Fibroblast of skin of abdomen (primary cell): ENCODE measurements at regions not wholly inside any gene's neighbourhood (a gene's known extent, or its start where the extent isn't known, plus 50 kb on each side); places are given as distances from the start of the nearest gene placed in this dataset.
A peak's percentile ranks its signal among the peaks of the same experiment; 100 is the strongest.

Experiments
- DNase-seq: peaks from one replicate; pipeline ENCODE4 v3.0.0-alpha.2; 2013

- no peak for DNase-seq
Measured at GRCh38 chr2:207290833-207291624, 125.3 kb upstream of the KLF7 start.

- no peak for DNase-seq
Measured at GRCh38 chr2:207291625-207292252, 126.0 kb upstream of the KLF7 start.

DNA sequence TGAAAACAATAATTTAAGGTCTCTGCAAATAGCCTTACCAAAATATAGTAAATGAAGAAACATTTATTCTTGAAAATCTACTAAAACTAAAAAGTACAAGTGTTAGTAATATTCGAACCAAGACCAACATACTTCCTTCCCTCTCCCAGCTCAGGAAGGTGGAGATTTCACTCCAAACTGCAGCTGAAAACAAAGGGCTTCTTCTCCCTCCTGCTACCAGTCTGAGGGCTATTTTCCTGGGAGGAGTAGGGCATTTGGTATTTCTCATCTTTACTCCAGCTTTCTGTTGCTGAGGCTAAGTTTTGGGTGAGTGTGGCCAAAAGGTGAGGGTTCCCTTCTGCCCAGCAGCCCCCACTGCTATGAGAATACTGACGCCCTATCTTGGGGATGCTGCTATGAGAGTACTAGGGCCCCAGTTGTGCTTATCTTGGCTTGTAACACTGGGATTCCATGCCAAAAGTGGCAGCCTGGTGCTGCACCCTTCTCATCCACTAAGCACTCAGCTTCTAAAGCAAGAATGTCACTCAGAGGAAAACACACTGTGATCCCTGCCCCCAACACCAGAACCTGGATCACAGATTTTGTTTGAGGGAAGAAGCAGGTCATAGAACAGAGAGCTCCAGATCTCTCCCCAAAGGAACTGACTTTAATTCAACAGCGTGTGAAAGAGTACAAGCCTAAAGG, 130.7 kb upstream of the KLF7 start:
- DNase-seq = no peak

GRCh38 chr2:207300817-207301216, 135.1 kb upstream of the KLF7 start:
- DNase-seq = no peak

DNA sequence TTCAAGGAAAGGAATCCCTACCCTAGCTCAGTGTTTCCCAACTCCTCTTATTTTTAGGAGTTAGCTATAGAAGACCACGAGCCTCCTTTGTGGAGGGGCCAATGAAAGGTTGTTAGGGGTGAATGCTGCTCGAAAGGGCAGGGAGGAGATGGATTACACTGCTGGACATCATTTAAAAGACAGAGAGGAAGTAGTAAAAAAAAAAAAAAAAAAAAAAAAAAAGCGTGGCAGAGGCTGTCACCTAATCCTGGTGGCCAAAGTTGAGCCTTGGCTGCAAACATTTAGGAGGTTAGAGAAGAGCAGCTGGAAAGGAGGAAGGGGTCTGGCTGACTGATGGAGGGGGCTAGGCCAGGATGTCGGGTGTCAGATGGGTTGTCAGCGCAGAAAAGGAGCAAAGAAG, 139.0 kb upstream of the KLF7 start:
- DNase-seq = no peak

GRCh38 chr2:207308519-207309224, 142.9 kb upstream of the KLF7 start:
- DNase-seq = no peak

DNA sequence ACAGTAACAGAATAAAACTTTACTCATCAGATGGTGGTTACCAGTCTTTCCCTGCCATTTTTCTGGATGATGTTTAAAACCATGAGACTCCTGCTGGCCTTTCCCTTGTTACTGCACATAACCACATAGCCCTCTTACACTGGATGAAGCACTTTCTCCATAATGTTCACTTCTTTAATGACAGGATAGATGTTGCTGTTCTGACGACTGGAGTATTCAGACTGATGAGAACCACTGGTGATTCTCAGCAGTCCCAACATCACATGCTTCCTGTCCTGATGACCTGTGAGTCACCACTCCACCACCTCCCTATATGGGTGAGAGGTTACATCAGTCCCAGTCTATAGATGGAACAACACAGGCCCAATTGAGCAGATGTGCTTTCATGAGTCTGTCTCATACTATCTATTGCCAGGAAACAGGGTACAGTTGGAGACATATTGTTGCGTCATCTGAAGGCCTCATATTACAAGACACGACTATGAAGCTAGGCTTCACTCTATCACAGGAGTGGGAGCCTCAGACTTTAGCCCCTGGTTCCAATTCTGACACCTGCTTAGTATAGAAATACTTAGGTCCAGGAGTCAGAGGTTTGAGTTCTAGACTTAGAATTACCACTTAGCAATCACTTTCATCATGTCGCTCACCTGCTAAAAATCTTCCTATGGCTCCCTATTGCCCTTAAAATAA, 145.7 kb upstream of the KLF7 start:
- peak; percentile 97 for DNase-seq

DNA sequence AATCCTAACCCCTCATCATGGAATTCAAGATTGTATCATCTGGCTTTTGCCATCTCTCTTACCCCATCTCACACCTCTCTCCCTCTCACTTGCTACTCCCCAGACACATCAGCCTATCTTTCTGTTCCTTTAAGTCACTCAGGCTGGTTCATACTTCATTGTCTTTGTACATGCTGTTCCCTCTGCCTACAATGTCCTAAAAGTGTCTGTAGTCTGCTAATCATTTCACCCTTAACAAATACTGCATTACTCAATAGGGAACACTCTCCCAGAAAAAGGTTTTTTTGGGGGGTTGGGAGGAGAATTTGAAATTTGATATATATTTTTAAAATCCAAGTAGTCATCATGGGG, 146.2 kb upstream of the KLF7 start:
- DNase-seq = no peak

DNA sequence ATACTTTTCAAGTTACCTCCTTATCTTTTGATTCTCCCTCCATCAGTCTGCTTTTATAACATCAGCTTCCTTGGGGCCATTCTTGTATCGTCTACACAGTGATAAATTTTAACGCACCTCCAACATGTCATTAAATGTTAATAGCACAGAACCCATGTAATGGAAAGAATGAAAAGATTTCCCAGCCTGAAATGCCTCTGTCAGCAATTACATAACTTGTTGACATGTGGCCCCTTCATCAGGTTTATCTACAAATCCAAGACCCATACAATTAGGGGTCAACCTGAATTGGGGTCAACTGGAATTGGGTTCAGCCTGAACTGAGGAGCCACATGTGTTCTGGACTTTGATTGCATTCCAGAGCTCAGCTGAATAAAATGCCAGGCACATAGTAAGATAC, 148.2 kb upstream of the KLF7 start:
- DNase-seq = no peak

GRCh38 chr2:207315131-207315530, 149.4 kb upstream of the KLF7 start:
- no peak for DNase-seq

GRCh38 chr2:207316484-207316883, 150.7 kb upstream of the KLF7 start:
- no peak for DNase-seq

DNA sequence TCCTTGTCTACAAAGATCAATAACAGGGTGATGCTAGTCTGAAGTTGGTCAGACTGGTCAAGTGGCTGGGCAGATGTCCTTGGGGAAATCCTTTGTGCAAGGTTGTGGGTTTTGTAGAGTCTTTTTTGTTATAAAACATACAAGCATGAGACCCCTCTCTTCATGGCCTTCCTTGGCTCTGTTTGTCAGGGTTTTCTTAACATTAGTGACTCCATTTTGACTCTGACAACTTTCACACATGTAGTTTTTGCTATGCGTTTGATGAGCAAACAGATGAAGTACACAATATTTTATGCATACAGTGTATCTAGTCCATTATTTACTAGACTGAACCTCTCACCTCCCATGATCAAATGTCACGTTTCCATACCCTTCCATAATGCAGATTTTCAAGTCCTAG, 151.2 kb upstream of the KLF7 start:
- no peak for DNase-seq

GRCh38 chr2:207317378-207317984, 151.7 kb upstream of the KLF7 start:
- DNase-seq = peak; percentile 61

- DNase-seq = no peak
Measured at GRCh38 chr2:207318181-207318628, 152.5 kb upstream of the KLF7 start.

DNA sequence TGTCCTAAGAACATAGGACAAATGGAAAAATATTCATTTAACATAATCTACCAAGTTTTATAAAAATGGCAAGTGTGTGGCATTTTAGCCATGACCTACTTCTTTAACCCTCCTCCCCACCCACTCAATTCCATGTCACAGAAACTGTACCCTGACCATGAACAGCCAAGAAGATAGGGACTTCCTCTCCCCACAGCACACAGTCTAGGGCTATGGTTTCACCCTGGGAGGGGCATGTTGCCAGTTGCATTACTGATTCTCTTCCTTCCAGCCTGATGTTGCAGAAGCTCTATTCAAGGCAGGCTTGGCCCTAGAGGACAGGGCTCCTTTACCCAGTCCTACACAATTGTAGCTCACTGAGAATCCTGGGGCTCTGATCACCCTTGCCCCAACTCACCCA, 153.6 kb upstream of the KLF7 start:
- DNase-seq = no peak

DNA sequence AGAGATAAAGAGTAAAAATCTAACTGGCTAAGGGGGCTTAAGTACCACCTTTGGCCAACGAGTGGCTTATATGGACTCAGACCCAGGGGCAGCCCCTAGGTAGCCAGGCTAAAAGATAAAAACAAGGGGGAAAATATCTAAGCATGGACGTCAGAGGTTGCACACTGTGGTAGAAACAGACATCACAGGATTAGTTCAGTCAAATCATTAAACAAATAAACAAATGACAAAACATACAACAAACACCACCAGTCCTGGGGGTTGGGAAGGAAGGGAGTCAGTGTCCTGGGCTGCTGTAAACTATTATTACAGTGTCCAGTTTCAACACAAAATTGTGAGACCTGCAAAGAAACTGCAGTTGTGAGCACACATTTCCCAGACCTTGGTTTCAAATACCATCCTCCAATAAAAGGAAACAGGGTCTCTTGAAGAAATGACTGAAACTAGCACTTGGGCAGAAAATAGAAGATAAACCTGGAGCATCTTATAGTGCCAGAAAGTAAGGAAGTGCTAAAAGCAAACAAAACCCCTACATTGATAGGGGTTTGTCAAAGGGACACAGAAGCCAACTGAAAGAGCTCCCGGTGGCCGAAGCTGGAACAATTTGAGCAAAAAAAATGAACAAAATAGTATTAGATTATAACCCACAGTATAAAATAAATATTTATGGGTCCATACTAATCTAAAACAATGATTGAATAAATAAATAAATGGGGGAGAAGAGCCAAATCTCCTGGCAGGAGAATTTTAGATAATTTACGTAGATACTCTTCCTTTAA, 154.8 kb upstream of the KLF7 start:
- DNase-seq = no peak

- no peak for DNase-seq
Measured at GRCh38 chr2:207321514-207321913, 155.8 kb upstream of the KLF7 start.

DNA sequence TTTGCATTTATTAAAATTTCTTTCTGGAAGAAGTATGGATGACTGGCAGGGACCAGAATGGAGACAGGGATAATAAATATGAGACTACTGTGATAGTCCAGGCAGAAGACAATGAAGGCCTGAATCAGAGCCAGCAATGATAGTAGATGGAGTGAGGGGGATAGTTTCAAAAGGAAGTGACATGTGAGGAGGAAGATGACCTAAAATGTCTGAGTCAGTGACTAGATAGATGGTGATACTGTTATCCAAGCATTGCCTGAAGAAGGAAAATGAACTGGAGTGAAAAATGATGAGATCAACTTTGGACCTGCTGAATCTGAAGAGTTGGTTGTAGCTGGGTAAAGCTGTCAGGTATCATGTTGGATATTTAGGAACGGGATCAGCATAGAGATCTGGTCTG, 158.3 kb upstream of the KLF7 start:
- no peak for DNase-seq

DNA sequence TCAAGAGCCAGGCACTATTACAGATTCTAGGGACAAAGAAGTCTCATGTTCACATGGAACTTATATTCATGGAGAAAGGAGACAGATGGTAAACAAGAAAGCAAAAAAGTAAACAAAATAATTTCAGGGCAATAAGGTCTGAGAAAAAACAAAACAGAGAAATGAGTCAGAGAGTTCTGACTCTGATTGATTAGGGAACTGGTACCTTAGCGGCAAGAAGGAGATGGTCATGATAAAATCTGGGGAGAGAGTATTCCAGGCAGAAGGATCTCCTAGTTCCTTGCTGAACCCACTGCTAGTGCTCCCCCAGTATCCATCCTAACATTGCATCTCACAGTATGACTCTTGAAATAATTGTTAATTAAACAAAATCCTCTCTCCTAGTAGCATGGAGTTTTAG, 161.8 kb upstream of the KLF7 start:
- no peak for DNase-seq

GRCh38 chr2:207328944-207329386, 163.2 kb upstream of the KLF7 start:
- no peak for DNase-seq

DNA sequence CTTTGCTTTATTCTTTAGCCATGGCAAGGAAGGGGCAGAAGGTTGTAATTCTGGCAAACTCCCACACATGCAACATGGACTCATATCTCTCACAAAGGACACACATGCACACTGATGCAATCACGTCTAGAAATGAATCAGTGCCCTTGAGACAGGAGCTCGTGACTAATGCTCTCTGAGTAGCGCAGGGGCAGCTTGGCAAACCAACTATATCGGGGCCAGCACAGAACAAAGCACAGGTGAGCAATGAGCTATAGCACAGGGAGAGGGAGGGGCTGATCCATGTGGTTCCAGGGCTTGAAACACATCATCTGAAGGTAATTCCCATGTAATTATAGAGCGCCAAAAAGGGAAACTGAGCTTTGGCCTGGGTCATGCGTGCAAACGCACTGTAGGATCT, 165.2 kb upstream of the KLF7 start:
- peak; percentile 98 for DNase-seq
